Spleen (tissue), 11 donors: ENCODE measurements at regions not wholly inside any gene's neighbourhood (a gene's known extent, or its start where the extent isn't known, plus 50 kb on each side); places are given as distances from the start of the nearest gene placed in this dataset.

ENCODE experiments used
- DNase-seq: peaks from one replicate; pipeline ENCODE4 v3.0.0-alpha.2; 2020
- H3K27ac ChIP-seq, 8 donors: fragments of 200-600 bp; sonication (generic) in 7 of 8; 1 replicate in 4 of 8; 2 replicates in 4 of 8; pipeline versions ENCODE4 v1.5.0 to v1.8.0; 2016 to 2021; ENCODE audit warnings: inconsistent platforms in 4 of 8, mild to moderate bottlenecking in 4 of 8, moderate library complexity in 1 of 8
- H3K27me3 ChIP-seq, 7 donors: fragments of 200-600 bp; sonication (generic) in 6 of 7; replicated peaks in 1 of 7; 1 replicate in 4 of 7; 2 replicates in 3 of 7; pipeline versions ENCODE4 v1.5.0 to v1.8.0; 2016 to 2021; ENCODE audit warnings: inconsistent platforms in 3 of 7, mild to moderate bottlenecking in 1 of 7
- H3K36me3 ChIP-seq, 6 donors: fragments of 200-600 bp; sonication (generic) in 5 of 6; 1 replicate in 4 of 6; 2 replicates in 2 of 6; pipeline versions ENCODE4 v1.5.0 to v1.8.0; 2016 to 2021; ENCODE audit warnings: inconsistent platforms in 2 of 6
- H3K4me1 ChIP-seq, 6 donors: fragments of 200-600 bp; sonication (generic) in 5 of 6; 1 replicate in 3 of 6; 2 replicates in 3 of 6; pipeline versions ENCODE4 v1.5.0 to v1.8.0; 2016 to 2021; ENCODE audit warnings: inconsistent platforms in 3 of 6
- H3K4me3 ChIP-seq, 8 donors: fragments of 200-600 bp; sonication (generic) in 7 of 8; 1 replicate in 4 of 8; 2 replicates in 4 of 8; pipeline versions ENCODE4 v1.5.0 to v1.8.0; 2016 to 2021; ENCODE audit warnings: inconsistent platforms in 4 of 8, mild to moderate bottlenecking in 4 of 8, moderate library complexity in 2 of 8
- H3K9me3 ChIP-seq, 8 donors: fragments of 200-600 bp; sonication (generic) in 7 of 8; 1 replicate in 4 of 8; 2 replicates in 4 of 8; pipeline versions ENCODE4 v1.5.0 to v1.8.0; 2016 to 2021; ENCODE audit warnings: inconsistent platforms in 4 of 8
- POLR2A ChIP-seq, 3 donors: fragments of 450-650 bp; IDR thresholded peaks; one replicate each; pipeline ENCODE4 v1.5.1; 2017; ENCODE audit warnings: antibody characterized with exemption in 3 of 3, mild to moderate bottlenecking in 1 of 3
- POLR2AphosphoS5 ChIP-seq, 3 donors: sonication (generic); formaldehyde crosslinking; IDR thresholded peaks; one replicate each; pipeline ENCODE4 v1.5.1; 2017; ENCODE audit warnings: antibody characterized with exemption in 3 of 3
- WGBS, 5 donors: extraction: QIAGEN DNeasy Blood & Tissue Kit in 3 of 5; methylation state at CpG; one replicate each; pipeline versions ENCODE4 v1.1.5 to v1.1.7; 2013 to 2018; 5-methylcytosine and 5-hydroxymethylcytosine counted together
- intact Hi-C: fragments of 100-400 bp; cut with DNase I; formaldehyde crosslinking; loops from one replicate; pipeline ENCODE4 v1.15.0; 2023; ENCODE audit warnings: low total_unique reads
- TF ChIP-seq, protein P1 (sequence below), 11 experiments: fragments of 200-600 bp in 7 of 11; fragments of 450-650 bp in 4 of 11; sonication (generic) in 4 of 11; IDR thresholded peaks in 8 of 11; conservative IDR thresholded peaks in 3 of 11; 1 replicate in 7 of 11; 2 replicates in 4 of 11; pipeline versions ENCODE4 v1.4.0 to v1.8.0; 2016 to 2021; ENCODE audit warnings: antibody characterized with exemption in 11 of 11, inconsistent platforms in 4 of 11, mild to moderate bottlenecking in 1 of 11
- donor health status: healthy with polysubstance abuse.
- donor health status: DM: no; HTN: no; CAD: no; lungs with moderate emphysema.
- donor health status: DM: no; HTN: no; CAD: no.
- donor health status: Bipolar disorder and iron deficiency.
- donor health status: healthy.
- donor health status: DM: no; HTN: no; CAD: no.
- donor health status: DM: yes; HTN: yes; CAD: no.

DNA sequence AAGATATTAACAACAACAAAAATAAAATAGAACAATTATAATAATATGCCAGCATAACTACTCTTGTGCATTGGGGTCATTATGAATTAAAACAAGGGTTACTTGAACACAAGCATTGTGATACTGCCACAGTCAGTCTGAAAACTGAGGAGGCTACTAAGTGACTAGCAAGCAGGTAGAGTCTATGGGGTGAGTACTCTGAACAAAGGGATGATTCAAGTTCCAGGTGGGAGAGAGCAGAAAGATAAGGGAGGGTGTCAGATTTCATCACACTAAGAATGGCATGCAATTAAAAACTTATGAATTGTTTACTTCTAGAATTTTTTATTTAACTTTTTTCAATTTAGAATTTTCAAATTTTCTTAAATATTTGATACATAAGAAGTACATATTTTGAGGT is 754.4 kb upstream of the GOLIM4 start:
- peaks cover 0 to 3% (median 0%) of the 10 kb centered on the region in 8 donors for H3K9me3 ChIP-seq
- H3K27me3 ChIP-seq = peaks cover 0 to 3% (median 0%) of the 10 kb centered on the region in 7 donors
- H3K4me1 ChIP-seq = peaks cover 0 to 8% (median 0%) of the 10 kb centered on the region in 6 donors
- intact Hi-C loops = no loop called here
- TF ChIP-seq, protein P1, sequence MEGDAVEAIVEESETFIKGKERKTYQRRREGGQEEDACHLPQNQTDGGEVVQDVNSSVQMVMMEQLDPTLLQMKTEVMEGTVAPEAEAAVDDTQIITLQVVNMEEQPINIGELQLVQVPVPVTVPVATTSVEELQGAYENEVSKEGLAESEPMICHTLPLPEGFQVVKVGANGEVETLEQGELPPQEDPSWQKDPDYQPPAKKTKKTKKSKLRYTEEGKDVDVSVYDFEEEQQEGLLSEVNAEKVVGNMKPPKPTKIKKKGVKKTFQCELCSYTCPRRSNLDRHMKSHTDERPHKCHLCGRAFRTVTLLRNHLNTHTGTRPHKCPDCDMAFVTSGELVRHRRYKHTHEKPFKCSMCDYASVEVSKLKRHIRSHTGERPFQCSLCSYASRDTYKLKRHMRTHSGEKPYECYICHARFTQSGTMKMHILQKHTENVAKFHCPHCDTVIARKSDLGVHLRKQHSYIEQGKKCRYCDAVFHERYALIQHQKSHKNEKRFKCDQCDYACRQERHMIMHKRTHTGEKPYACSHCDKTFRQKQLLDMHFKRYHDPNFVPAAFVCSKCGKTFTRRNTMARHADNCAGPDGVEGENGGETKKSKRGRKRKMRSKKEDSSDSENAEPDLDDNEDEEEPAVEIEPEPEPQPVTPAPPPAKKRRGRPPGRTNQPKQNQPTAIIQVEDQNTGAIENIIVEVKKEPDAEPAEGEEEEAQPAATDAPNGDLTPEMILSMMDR (IDR thresholded peaks at IDR 0.05 in 8 of 11, conservative IDR thresholded peaks at IDR 0.05 in 3 of 11) = no peak
- TF ChIP-seq POLR2A (IDR thresholded peaks at IDR 0.05) (no peak), POLR2AphosphoS5 (IDR thresholded peaks at IDR 0.05) (no peak)
- H3K4me3 ChIP-seq = no peak overlapping the region
- DNase-seq = no peak
- H3K27ac ChIP-seq = no peak overlapping the region
- H3K36me3 ChIP-seq = no peaks in the 10 kb centered on the region

GRCh38 chr3:168847291-168847883 is 751.7 kb upstream of the GOLIM4 start:
- Histone ChIP-seq H3K27me3 (peaks cover 0 to 3% (median 0%) of the 10 kb centered on the region in 7 donors), H3K4me3 (no peak overlapping the region), H3K4me1 (peaks cover 0 to 8% (median 0%) of the 10 kb centered on the region in 6 donors), H3K36me3 (no peaks in the 10 kb centered on the region), H3K9me3 (peaks cover 0 to 3% (median 0%) of the 10 kb centered on the region in 8 donors), H3K27ac (no peak overlapping the region)
- DNase-seq = no peak
- no peak for TF ChIP-seq POLR2A (IDR thresholded peaks at IDR 0.05)
- TF ChIP-seq, protein P1 (IDR thresholded peaks at IDR 0.05 in 8 of 11, conservative IDR thresholded peaks at IDR 0.05 in 3 of 11) = peak in 7 of 11 experiments; percentile 29 to 42 (median 37)
- WGBS, 5 donors = 17 to 25% (median 20%) methylated on average over 7 of the region's 7 CpGs
- intact Hi-C loops = loop anchor here (10.0 kb wide), 1 partner anchor 633 kb away; no protein-coding TSS in a partner anchor

GRCh38 chr3:168844894-168845482 is 749.3 kb upstream of the GOLIM4 start:
- peaks cover 0 to 3% (median 0%) of the 10 kb centered on the region in 7 donors for H3K27me3 ChIP-seq
- 64 to 77% (median 74%) methylated on average over 6 of the region's 6 CpGs for WGBS, 5 donors
- no peaks in the 10 kb centered on the region for H3K36me3 ChIP-seq
- TF ChIP-seq, protein P1 (IDR thresholded peaks at IDR 0.05 in 8 of 11, conservative IDR thresholded peaks at IDR 0.05 in 3 of 11) = no peak
- no peak for TF ChIP-seq POLR2A (IDR thresholded peaks at IDR 0.05)
- no peak for TF ChIP-seq POLR2AphosphoS5 (IDR thresholded peaks at IDR 0.05)
- no peaks in the 10 kb centered on the region for H3K9me3 ChIP-seq
- no peak overlapping the region for H3K4me3 ChIP-seq
- intact Hi-C loops = loop anchor here (10.0 kb wide), 1 partner anchor 630 kb away; no protein-coding TSS in a partner anchor
- H3K4me1 ChIP-seq = peaks cover 0 to 8% (median 0%) of the 10 kb centered on the region in 6 donors
- no peak overlapping the region for H3K27ac ChIP-seq
- no peak for DNase-seq

DNA sequence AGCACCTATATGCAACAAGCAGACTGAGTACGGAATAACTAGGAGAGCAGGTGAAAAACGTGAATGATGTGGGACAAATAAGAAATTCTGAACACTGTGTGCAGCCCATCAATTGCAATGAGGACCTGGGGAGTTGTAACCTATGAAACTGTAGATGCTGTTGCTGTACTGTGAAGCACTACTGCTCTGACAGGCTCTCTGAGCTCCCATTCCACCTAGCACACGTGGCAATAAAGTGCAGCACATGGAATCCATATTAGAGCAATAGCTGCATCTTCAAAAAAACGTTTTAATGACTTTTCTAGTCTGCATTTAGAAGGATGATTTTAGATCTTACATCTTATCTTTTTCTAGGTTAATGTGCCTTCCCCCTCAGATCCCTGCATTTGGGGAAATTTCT is 748.7 kb upstream of the GOLIM4 start:
- Histone ChIP-seq H3K4me3 (no peak overlapping the region), H3K4me1 (peaks cover 0 to 8% (median 0%) of the 10 kb centered on the region in 6 donors), H3K27me3 (peaks cover 0 to 3% (median 0%) of the 10 kb centered on the region in 7 donors), H3K27ac (no peak overlapping the region), H3K9me3 (no peaks in the 10 kb centered on the region), H3K36me3 (no peaks in the 10 kb centered on the region)
- no peak for DNase-seq
- intact Hi-C loops = loop anchor here (10.0 kb wide), 1 partner anchor 630 kb away; no protein-coding TSS in a partner anchor
- 56 to 78% (median 66%) methylated on average over 4 of the region's 4 CpGs for WGBS, 5 donors
- TF ChIP-seq, protein P1 (IDR thresholded peaks at IDR 0.05 in 8 of 11, conservative IDR thresholded peaks at IDR 0.05 in 3 of 11) = no peak
- TF ChIP-seq POLR2AphosphoS5 (IDR thresholded peaks at IDR 0.05) = no peak
- no peak for TF ChIP-seq POLR2A (IDR thresholded peaks at IDR 0.05)
